NCI-H526 (cell line): ENCODE measurements at regions not wholly inside any gene's neighbourhood (a gene's known extent, or its start where the extent isn't known, plus 50 kb on each side); places are given as distances from the start of the nearest gene placed in this dataset.

ENCODE experiments used
- DNase-seq, 2 experiments: peaks; one replicate each; lab custom pipeline; 2025; lab: John Stamatoyannopoulos, UW

GRCh38 chr18:30527226-30527625 is 515.3 kb downstream of the DSC3 start:
- DNase-seq = no peak

DNA sequence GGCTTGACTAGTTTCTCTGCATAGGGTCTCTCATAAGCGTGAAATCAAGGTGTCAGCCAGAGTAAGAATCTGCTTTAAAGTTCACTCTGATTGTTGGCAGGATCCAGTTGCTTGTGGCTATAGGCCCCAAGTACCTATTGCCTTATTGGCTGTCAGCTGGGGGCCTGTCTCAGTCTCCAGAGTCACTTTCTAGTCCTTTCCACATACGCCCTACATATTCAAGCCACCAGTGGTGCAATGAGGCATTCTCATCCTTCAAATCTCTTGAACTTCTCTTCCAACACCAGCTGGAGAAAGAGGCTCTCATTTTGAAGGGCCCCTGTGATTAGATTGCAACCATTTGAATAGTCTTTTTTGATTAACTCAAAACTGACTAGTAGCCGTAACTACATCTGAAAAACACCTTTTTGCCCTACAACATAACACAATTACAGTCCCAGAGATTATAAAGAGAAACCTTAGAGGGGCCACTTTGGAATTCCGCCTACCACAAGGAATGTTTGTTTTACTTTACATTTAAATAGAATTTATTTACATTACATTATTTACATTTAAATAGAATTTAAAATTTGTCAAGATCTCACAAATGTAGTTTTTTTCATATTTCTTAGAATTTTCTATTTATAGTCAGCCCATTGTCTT is 520.1 kb downstream of the DSC3 start:
- DNase-seq = no peak

- no peak for DNase-seq
Observed at GRCh38 chr18:30514059-30514458, 528.5 kb downstream of the DSC3 start.

DNA sequence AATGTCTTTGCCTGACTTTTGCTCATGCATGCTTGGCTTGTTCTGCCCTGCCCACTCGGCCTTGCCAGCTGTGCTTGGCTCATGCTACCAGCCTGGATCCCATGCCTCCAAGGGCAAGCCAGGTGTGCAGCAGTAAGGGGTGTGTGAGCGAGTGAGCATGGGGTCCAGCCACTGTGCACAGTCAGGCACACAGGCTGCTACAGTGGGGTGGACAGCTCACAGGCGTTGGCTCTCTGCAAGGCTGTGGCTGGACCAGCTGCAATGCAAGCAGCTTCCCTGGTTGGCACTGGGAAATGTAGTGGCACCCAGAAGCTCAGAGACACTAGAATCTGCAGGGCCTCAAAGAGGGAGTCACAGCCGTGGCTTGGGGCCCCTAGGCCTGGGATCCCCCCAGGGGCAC is 529.7 kb downstream of the DSC3 start:
- DNase-seq = no peak

DNA sequence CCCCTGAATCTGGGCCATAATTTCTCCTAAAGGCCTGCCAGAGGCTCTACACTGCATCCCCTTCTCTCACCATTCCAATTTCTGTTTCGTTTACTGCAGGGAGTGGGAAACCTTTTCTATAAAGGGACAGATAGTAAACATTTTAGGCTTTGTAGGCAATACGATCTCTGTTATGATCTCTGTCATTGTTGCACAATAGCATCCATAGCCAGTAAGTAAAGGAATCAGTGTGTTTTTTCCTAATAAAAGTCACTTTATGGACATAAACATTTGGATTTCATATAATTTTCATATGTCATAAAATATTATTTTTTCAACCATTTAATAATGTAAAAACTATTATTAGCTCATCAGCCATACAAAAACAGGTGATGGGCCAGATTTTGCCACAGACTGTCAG is 531.7 kb downstream of the DSC3 start:
- DNase-seq = no peak

GRCh38 chr18:30501594-30501993 is 540.9 kb downstream of the DSC3 start:
- no peak for DNase-seq

DNA sequence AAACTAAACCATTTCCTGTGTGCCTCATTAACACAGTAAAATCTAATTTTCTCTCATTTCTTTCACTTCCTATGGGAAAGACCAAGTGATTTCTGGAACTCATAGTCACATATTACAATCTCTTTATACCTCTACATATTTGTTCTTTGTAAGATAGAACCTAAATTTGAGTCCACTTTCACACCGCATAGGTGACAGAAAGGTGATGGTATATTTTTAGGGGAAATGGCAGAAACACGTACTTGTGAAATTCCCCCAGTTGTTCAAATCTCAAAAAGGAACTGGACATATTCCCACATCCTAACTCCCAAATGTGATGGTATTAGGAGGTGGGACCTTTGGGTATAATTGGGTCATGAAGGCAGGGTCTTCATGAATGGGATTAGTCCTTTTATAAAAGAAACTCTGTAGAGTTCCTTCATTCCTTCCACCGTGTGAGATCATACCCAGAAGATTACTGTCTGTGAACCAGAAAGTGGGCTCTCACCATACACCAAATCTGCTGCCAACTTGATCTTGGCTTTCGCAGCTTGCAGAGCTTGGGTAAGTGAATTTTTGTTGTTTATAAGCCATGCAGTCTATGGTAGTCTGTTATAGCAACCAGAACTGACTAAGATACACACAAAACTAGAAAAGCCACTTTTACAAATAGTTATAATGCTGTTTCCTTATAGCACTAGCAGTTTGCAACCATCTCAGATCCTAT is 542.1 kb downstream of the DSC3 start:
- no peak for DNase-seq

- DNase-seq = no peak
Observed at GRCh38 chr18:30499721-30500120, 542.8 kb downstream of the DSC3 start.

GRCh38 chr18:30492552-30493129 is 549.9 kb downstream of the DSC3 start:
- no peak for DNase-seq

- DNase-seq = no peak
Observed at GRCh38 chr18:30491815-30492551, 550.6 kb downstream of the DSC3 start.

GRCh38 chr18:30489890-30490643 is 552.5 kb downstream of the DSC3 start:
- DNase-seq = no peak

GRCh38 chr18:30487962-30488361 is 554.6 kb downstream of the DSC3 start:
- DNase-seq = no peak

DNA sequence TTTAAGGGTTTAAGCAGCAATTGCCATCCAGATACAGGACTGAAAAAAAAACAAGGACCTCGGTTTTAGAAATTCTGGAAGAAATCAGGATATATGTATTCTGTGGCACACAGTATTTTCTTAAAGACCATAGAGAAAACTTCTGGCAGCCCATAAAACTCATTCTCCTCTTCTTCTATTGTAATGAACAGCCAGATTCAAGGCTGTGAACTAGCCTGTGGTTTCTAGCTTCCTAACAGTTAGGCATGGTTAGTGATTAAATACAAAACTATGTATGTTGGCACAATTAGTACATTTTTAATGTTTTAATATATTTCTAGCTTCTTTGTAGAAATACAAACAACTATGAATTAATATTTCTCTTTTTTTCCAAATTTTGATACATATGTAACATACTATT is 555.7 kb downstream of the DSC3 start:
- no peak for DNase-seq

DNA sequence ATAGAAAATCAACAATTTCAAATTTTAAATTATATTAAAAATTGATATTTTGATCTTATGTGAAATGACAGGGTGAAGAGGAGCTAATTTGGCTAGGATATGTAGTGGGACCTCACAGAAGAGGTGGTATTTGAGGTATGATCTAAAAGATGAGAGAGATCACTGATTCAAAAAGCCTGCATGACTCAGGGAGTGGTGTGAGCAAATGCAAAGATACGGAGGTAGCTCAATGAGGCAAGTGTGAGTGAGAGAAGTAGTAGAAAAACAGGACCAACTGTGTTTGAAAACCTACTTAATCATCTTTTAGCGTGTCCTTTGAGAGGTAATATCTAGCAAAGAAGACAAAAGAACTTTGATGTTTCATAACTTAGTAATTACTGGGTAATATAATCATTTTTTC is 557.5 kb downstream of the DSC3 start:
- no peak for DNase-seq

GRCh38 chr18:30481871-30482270 is 560.7 kb downstream of the DSC3 start:
- no peak for DNase-seq

DNA sequence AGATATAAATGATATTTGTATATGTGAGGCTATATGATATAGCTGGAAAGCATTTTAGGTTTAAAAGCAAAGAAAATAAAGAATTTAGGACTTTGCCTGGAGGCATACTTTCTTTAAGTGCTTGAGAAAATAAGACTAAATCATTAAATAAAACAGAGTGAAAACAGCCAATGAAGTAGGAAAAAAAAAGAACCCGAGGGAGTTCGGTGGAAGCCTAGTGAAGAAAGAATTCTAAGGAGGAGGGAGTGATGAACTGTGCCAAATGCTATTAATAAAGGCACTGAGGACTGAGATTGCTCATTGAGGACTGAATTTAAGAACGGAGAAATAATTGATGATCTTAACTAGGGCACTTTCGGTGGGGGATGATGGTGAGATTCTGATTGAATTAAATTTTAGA is 573.5 kb downstream of the DSC3 start:
- DNase-seq = no peak

- no peak for DNase-seq
Observed at GRCh38 chr18:30465096-30465495, 577.4 kb downstream of the DSC3 start.

DNA sequence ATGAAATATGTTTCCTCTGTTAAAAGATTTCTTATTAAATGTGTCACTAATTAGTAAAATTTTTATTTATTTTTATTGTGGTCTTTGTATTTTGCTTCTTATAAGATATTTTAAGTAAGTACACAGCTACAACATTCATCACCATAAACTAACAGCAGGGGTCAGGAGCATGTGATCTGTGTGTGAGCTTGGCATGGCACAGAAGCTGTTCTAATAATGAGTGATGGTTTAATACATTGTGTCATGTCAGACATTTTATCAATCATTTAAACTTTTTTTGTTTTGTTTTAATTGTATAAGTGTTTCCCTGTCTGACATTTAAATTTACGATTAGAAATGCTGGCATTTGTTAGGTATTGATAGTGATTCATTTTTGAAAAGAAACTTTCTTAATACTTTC is 585.4 kb downstream of the DSC3 start:
- DNase-seq = no peak

DNA sequence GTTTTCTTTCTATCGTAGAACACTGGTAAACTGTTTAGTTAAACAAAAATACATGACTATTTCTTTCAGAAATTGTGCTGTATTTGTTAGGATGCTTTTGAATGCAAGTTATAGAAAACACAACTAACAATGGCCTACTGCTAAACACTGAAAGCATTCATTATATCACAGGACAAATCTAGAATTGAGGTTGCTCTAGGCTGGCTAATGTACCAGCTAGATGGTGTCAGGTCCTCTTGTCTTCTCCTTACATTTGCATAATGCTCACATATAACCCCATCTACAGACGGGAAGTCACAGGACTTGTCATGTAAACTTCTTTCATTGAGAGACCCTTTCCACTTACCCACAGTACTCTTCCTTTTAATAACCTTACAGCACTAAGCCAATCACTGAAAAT is 586.8 kb downstream of the DSC3 start:
- no peak for DNase-seq

DNA sequence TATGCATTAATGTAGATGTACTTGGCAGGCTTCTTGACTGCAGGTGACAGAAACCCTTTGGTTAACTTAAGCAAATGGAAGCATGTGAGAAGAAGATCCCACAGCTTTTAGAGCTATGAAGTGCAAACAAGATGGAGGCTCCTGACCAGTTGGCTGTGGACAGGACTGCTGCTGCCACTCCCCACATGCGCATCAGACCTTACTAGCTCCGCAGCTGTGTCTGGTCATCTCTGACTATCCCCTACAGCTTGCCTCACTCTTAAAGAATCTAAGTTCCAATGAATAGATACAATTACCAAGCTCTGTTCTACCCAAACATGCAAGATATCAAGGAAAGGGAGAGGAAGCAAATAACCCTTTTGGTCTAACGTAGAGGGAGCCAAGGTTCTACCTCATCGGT is 587.6 kb downstream of the DSC3 start:
- no peak for DNase-seq

DNA sequence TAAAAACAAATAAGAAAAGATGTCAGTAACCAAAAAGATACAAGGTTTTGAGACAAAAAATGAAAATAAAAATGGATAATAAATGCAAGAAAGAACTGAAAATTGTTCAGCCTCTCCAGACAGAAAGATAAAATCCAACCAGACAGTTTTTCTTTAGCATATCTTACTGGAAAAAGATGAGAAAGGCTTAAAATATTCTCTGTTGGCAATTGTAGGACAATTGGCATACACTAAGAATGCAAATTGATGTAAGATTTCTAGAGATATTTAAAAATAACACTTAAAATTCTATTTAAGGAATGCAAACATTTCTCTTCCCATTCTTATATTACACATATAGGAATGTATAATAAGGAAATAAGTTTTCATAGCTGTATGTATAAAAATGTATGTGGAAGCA is 590.6 kb downstream of the DSC3 start:
- DNase-seq = no peak

DNA sequence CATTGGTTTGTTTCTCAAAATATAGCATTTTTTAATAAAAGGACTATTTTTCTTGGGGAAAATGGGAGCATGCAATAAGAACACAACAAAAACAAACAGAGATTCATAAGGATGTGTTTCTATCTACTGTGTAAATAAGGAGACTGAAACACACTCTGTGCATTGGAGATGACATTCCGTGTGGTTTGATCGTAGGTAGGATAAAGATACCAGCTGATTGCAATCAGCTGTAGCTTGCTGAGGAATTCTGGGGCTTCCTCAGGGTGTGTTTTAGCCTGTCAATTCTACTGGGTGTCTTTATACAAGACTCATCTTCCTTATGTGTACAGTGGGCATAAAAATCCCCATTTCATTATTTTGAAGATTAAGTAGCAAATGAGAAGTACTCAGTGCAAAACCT is 591.6 kb downstream of the DSC3 start:
- no peak for DNase-seq
